Memory B cell (primary cell): ENCODE measurements at regions not wholly inside any gene's neighbourhood (a gene's known extent, or its start where the extent isn't known, plus 50 kb on each side); places are given as distances from the start of the nearest gene placed in this dataset.
"Not testable (repeated sequence)": the region's sequence is repeated elsewhere in the genome, so short reads cannot be mapped to it uniquely, and the experiment has no call there.

Experiments
- ATAC-seq: fragments of 150-1000 bp; cut with Tn5 transposase; 2 replicates; pipeline ENCODE4 v1.10.0; 2021; ENCODE audit warnings: low read depth, mild to moderate bottlenecking, moderate library complexity
- DNase-seq, 2 donors: peaks; one replicate each; pipeline ENCODE4 v3.0.0; 2022; ENCODE audit warnings: low spot score in 2 of 2
- H3K27ac Mint-ChIP-seq: one replicate; pipeline ENCODE4 v1.8.0; 2022; ENCODE audit warnings: mild to moderate bottlenecking, moderate library complexity, mixed read lengths
- H3K27me3 Mint-ChIP-seq: one replicate; pipeline ENCODE4 v1.8.0; 2022; ENCODE audit warnings: mixed read lengths
- H3K36me3 Mint-ChIP-seq: one replicate; pipeline ENCODE4 v1.8.0; 2022; ENCODE audit warnings: mild to moderate bottlenecking, mixed read lengths
- H3K4me1 Mint-ChIP-seq: one replicate; pipeline ENCODE4 v1.8.0; 2022; ENCODE audit warnings: mixed read lengths
- H3K4me3 Mint-ChIP-seq: one replicate; pipeline ENCODE4 v1.8.0; 2022; ENCODE audit warnings: mild to moderate bottlenecking, moderate library complexity, mixed read lengths
- H3K9me3 Mint-ChIP-seq: one replicate; pipeline ENCODE4 v1.8.0; 2022; ENCODE audit warnings: mixed read lengths

DNA sequence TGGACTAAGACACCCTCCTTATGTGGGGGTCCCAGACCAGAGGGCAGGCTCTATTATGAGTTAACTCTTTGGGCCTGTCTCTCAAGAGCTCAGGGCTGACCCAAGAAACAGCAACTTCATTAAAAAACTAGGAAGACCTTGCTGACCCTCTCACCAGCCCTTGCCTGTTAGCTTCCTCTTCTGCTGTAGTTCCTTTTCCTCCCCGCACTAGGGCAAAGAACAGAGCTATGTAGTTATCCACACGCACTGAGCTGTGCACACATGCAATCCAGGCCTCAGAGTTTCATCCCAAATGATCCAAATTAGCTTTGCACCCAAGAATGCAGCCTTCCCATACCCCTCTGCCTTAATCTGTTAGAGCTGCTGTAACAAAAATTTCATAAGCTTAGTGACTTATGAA lies 539.6 kb upstream of the CADM1 start:
- H3K27ac Mint-ChIP-seq, result no peak overlapping the region
- peaks cover 4% of the 10 kb centered on the region for H3K27me3 Mint-ChIP-seq
- no peaks in the 10 kb centered on the region for H3K9me3 Mint-ChIP-seq
- no peaks in the 10 kb centered on the region for H3K36me3 Mint-ChIP-seq
- peaks cover 2% of the 10 kb centered on the region for H3K4me1 Mint-ChIP-seq
- no peak overlapping the region for H3K4me3 Mint-ChIP-seq
- no peak for DNase-seq
- ATAC-seq, result no peak

GRCh38 chr11:116043059-116043458 lies 538.8 kb upstream of the CADM1 start:
- not testable (repeated sequence) for H3K36me3 Mint-ChIP-seq, H3K27ac Mint-ChIP-seq, H3K27me3 Mint-ChIP-seq, DNase-seq, ATAC-seq, H3K9me3 Mint-ChIP-seq, H3K4me3 Mint-ChIP-seq, H3K4me1 Mint-ChIP-seq

DNA sequence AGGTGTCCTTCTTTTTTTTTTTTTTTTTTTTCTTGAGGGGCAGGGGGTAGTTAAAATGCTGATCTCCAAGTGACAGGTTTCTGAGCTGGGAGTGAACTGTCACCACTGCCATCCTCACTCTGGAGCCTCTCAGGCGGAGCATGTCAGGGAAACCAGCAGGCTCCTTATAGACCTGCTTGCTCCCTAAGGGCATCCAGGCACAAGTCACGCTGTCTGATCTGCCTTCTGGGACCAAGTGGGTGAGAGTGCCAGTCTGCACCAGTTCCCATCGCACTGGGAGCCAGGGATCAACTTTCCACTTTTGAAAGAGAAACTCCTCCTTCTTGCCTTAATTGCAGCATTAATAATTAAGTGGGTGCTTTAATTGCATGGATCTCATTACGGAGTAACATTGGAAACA lies 537.9 kb upstream of the CADM1 start:
- no peak for DNase-seq
- H3K27ac Mint-ChIP-seq, result no peak overlapping the region
- ATAC-seq, result no peak
- no peaks in the 10 kb centered on the region for H3K36me3 Mint-ChIP-seq
- peaks cover 2% of the 10 kb centered on the region for H3K4me1 Mint-ChIP-seq
- no peaks in the 10 kb centered on the region for H3K9me3 Mint-ChIP-seq
- no peak overlapping the region for H3K4me3 Mint-ChIP-seq
- peaks cover 3% of the 10 kb centered on the region for H3K27me3 Mint-ChIP-seq

GRCh38 chr11:116037861-116038260 lies 533.6 kb upstream of the CADM1 start:
- H3K4me3 Mint-ChIP-seq, result no peak overlapping the region
- DNase-seq (no peak), ATAC-seq (no peak)
- H3K9me3 Mint-ChIP-seq, result no peaks in the 10 kb centered on the region
- H3K4me1 Mint-ChIP-seq, result no peaks in the 10 kb centered on the region
- H3K36me3 Mint-ChIP-seq, result no peaks in the 10 kb centered on the region
- H3K27me3 Mint-ChIP-seq, result no peaks in the 10 kb centered on the region
- no peak overlapping the region for H3K27ac Mint-ChIP-seq

GRCh38 chr11:116035977-116036376 lies 531.8 kb upstream of the CADM1 start:
- no peaks in the 10 kb centered on the region for H3K36me3 Mint-ChIP-seq
- H3K4me1 Mint-ChIP-seq, result no peaks in the 10 kb centered on the region
- ATAC-seq, result no peak
- H3K9me3 Mint-ChIP-seq, result no peaks in the 10 kb centered on the region
- H3K4me3 Mint-ChIP-seq, result no peak overlapping the region
- peaks cover 4% of the 10 kb centered on the region for H3K27me3 Mint-ChIP-seq
- DNase-seq, result no peak
- H3K27ac Mint-ChIP-seq, result no peak overlapping the region

GRCh38 chr11:116033931-116034553 lies 529.8 kb upstream of the CADM1 start:
- no peak for DNase-seq
- no peak overlapping the region for H3K4me3 Mint-ChIP-seq
- peaks cover 4% of the 10 kb centered on the region for H3K27me3 Mint-ChIP-seq
- ATAC-seq, result no peak
- H3K27ac Mint-ChIP-seq, result no peak overlapping the region
- no peaks in the 10 kb centered on the region for H3K36me3 Mint-ChIP-seq
- no peaks in the 10 kb centered on the region for H3K4me1 Mint-ChIP-seq
- peaks cover 4% of the 10 kb centered on the region for H3K9me3 Mint-ChIP-seq

DNA sequence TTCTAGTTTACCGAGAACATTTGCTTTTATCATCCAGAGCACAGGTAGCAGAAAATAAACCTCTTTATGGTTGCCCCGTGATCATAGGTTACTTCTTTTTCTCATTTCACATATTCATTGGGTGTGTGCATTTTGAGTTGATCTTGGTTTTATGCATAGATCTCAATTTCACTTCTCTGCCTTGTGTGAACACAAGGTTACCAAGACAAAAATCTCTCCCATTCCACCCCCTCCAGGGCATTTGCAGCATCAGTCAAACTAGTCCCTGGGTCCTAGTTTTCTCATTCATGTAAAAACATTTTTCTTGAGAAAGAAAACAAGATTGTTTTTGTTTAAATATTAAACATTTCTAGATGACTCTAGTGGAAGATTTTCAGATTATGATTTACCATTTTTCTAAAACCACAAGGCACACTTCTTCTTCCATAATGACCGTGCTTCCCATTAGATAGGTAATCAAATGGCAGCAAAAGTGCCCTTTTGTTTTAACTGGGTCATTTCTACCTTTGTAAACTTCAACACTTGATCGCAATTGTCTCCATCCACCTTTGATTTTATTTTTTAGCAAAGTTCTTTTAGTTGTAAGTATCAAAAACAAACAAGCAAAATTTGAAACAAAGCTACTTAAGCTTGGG lies 526.6 kb upstream of the CADM1 start:
- Mint-ChIP-seq H3K27me3 (peaks cover 9% of the 10 kb centered on the region), H3K4me3 (no peak overlapping the region)

DNA sequence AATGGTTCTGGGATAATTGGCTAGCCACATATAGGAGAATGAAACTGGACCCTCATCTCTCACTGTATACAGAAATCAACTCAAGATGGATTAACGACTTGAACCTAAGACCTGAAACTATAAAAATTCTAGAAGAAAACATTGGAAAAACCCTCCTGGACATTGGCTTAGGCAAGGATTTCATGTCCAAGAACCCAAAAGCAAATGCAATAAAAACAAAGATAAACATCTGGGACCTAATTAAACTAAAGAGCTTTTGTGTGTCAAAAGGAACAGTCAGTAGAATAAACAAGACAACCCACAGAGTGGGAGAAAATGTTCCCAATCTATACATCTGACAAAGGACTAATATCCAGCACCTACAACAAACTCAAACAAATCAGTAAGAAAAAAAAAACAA lies 524.3 kb upstream of the CADM1 start:
- not testable (repeated sequence) for H3K36me3 Mint-ChIP-seq, ATAC-seq, H3K4me1 Mint-ChIP-seq, H3K4me3 Mint-ChIP-seq, H3K27ac Mint-ChIP-seq, H3K9me3 Mint-ChIP-seq, DNase-seq
- peaks cover 16% of the 10 kb centered on the region for H3K27me3 Mint-ChIP-seq

More for the DNA sequence above, 526.6 kb upstream of the CADM1 start:
- Mint-ChIP-seq H3K9me3 (peaks cover 7% of the 10 kb centered on the region), H3K4me1 (no peaks in the 10 kb centered on the region), H3K36me3 (no peaks in the 10 kb centered on the region), H3K27ac (no peak overlapping the region)
- no peak for DNase-seq
- ATAC-seq, result no peak

DNA sequence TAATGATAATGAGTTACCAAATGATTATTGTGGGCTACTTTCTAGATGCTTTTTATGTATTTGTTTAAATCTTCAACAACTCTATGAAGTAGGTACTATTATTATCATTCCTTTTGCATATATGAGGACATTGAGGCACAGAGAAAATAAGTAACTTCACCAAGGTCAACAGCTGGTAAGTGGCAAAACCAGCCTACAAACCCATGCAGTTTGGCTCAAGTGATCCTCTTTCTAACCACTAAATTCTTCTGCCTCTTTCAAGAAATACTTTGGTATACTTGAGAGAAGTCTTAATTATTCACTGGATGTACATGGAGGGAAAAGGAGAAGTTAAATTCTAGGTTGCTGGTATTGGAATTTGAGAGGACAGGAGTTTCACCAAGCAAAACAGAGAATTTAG lies 495.2 kb upstream of the CADM1 start:
- DNase-seq, result no peak

DNA sequence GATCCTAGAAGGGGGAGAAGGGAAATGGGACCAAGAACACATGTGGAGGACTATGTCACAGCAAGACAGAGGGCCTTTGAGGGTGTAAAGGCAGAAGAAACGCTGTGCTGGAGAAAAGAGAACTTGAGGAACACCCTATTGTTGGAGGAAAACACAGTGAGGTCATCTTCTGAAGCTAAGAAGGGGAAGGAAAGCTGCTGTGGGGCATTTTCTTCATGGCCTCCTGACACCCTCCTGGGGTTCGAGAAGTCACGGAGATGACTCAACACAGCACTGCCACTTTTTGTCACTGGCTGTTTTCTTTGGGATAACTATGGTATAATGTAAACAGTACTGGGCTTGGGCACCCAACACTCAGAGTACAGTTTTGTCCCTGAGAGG lies 492.6 kb upstream of the CADM1 start:
- no peak for DNase-seq
- Mint-ChIP-seq H3K27ac (peak overlapping the region; percentile 51), H3K9me3 (no peaks in the 10 kb centered on the region), H3K27me3 (peaks cover 8% of the 10 kb centered on the region), H3K4me1 (peaks cover 10% of the 10 kb centered on the region), H3K4me3 (no peak overlapping the region), H3K36me3 (no peaks in the 10 kb centered on the region)
- peak; percentile 37 for ATAC-seq

More for the DNA sequence above, 495.2 kb upstream of the CADM1 start:
- no peak for ATAC-seq
- no peak overlapping the region for H3K27ac Mint-ChIP-seq
- no peaks in the 10 kb centered on the region for H3K9me3 Mint-ChIP-seq
- no peaks in the 10 kb centered on the region for H3K36me3 Mint-ChIP-seq
- H3K4me1 Mint-ChIP-seq, result peaks cover 10% of the 10 kb centered on the region
- H3K27me3 Mint-ChIP-seq, result peaks cover 8% of the 10 kb centered on the region
- no peak overlapping the region for H3K4me3 Mint-ChIP-seq

DNA sequence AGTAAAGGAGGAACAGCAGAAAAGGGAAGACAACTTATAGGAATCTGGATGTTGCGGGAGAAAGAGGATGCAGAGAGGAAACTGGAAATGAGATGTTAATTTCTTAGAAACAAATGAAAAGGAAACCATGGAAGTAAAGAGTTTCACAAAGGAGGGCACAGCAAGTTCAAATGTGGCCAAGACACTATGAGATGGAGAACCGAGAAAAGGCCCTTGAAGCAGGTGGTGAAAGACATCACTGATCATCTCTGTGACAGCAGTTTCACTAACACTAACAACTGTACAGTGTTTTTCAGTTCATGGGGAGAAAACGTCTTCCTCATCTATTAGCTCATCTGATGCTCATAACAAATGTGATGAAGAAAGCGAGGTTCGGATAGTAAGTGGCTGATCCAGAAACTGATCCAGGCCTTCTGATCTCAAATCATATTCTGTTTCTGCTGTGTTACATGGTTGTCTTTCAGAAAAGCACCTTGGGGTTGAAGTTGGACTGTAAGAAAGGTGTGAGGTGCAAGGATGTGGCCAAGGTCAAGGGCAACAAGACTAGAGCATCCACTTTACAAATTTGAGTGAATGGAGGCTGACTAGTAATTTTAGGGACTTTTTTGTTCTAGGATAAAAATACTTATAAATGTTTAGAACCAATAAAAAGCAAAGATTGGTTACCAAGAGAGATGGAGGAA lies 492.1 kb upstream of the CADM1 start:
- DNase-seq (no peak), ATAC-seq (peak; percentile 90)
- no peak overlapping the region for H3K4me3 Mint-ChIP-seq
- peaks cover 10% of the 10 kb centered on the region for H3K4me1 Mint-ChIP-seq
- H3K9me3 Mint-ChIP-seq, result no peaks in the 10 kb centered on the region
- no peaks in the 10 kb centered on the region for H3K36me3 Mint-ChIP-seq
- peak overlapping the region; percentile 51 for H3K27ac Mint-ChIP-seq
- H3K27me3 Mint-ChIP-seq, result peaks cover 8% of the 10 kb centered on the region

DNA sequence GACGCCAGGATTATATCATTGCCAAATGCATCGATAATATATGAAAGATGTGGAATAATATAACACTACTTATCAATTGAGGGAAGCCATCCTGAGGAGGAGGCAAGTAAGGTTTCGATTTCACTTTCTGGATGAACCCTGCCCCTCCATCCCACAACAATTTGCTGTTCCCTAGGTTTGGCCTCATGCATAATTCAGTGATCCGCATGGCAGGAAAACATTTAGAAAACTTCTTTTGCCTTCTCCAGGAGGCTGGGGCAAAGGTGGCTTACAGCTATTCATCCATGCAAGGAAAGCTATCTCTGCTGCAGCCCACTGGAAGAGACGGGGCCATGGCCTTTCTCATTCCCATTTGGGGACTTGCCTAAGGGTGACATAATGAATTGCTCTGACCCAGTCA lies 489.4 kb upstream of the CADM1 start:
- H3K27me3 Mint-ChIP-seq, result peaks cover 5% of the 10 kb centered on the region
- no peaks in the 10 kb centered on the region for H3K36me3 Mint-ChIP-seq
- no peak for ATAC-seq
- no peak overlapping the region for H3K27ac Mint-ChIP-seq
- H3K9me3 Mint-ChIP-seq, result no peaks in the 10 kb centered on the region
- no peak overlapping the region for H3K4me3 Mint-ChIP-seq
- peaks cover 10% of the 10 kb centered on the region for H3K4me1 Mint-ChIP-seq
- DNase-seq, result no peak

- no peaks in the 10 kb centered on the region for H3K36me3 Mint-ChIP-seq
- H3K4me1 Mint-ChIP-seq, result no peaks in the 10 kb centered on the region
- DNase-seq (peak in 1 of 2 donors; percentile 11), ATAC-seq (no peak)
- H3K4me3 Mint-ChIP-seq, result no peak overlapping the region
- H3K27ac Mint-ChIP-seq, result no peak overlapping the region
- H3K27me3 Mint-ChIP-seq, result no peaks in the 10 kb centered on the region
- H3K9me3 Mint-ChIP-seq, result no peaks in the 10 kb centered on the region
Measured at GRCh38 chr11:115990004-115990447, 485.8 kb upstream of the CADM1 start.

GRCh38 chr11:115985896-115986295 lies 481.7 kb upstream of the CADM1 start:
- no peaks in the 10 kb centered on the region for H3K27me3 Mint-ChIP-seq

More at GRCh38 chr11:115985896-115986295, 481.7 kb upstream of the CADM1 start:
- ATAC-seq (no peak), DNase-seq (no peak)
- Mint-ChIP-seq H3K36me3 (no peaks in the 10 kb centered on the region), H3K4me1 (no peaks in the 10 kb centered on the region), H3K4me3 (no peak overlapping the region), H3K27ac (no peak overlapping the region), H3K9me3 (no peaks in the 10 kb centered on the region)
